ENCODE measurements at regions not wholly inside any gene's neighbourhood (a gene's known extent, or its start where the extent isn't known, plus 50 kb on each side); places are given as distances from the start of the nearest gene placed in this dataset.

DNA sequence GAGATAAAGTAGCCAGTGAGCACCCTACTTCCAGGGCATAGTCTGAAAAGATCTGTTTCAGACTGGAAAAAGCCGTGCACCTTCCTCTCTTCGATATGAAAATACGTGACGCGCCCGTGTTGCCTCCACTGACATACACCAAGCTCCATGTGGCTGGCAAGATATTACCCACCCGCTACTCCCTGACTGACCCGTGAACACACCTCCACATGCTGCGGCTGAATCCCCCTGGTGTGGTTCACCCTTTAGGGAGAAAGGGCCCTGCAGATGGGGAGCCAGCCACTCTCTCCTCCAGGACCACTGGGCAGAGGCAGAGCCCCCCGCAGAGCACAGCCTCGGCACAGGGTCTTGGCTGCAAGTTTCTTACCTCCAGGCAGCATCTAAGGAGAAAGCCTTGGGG is 245.0 kb downstream of the BRD1 start:
- no peak for FAIRE-seq

DNA sequence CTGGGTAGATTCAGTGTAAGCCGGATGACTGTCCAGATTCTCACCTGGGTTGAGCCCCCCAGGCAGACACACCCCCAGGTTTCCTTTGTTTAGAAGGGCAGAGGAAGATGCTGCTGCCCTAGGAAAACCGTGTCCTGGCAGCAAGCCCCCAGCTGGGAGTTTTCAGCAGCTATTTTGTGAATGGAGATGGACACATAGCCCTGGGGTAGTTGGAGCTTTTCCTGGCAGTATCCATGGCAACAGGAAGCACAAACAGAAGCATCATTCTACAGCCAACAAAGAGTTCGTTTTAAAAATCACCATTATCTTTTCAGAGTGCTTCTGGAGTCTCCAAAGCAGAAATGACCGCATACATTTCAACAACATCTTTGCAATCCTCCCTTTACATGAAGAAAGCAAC is 245.5 kb downstream of the BRD1 start:
- FAIRE-seq = no peak

DNA sequence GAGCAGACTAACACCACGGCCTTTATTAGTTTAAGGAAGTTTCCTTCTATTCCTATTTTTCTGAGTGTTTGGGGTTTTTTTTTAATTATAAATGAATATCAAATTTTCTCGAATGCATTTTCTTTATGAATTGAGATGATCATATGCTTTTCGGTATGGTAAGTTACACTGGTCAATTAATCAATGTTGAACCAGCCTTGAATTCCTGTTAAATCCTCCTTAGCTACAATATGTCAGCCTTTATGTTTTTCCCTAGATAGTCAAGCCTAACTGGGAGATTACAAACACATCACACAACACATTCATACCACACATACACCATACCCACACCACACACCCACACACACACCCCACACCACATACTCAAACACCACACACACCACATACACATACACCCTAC is 247.6 kb downstream of the BRD1 start:
- FAIRE-seq = no peak

DNA sequence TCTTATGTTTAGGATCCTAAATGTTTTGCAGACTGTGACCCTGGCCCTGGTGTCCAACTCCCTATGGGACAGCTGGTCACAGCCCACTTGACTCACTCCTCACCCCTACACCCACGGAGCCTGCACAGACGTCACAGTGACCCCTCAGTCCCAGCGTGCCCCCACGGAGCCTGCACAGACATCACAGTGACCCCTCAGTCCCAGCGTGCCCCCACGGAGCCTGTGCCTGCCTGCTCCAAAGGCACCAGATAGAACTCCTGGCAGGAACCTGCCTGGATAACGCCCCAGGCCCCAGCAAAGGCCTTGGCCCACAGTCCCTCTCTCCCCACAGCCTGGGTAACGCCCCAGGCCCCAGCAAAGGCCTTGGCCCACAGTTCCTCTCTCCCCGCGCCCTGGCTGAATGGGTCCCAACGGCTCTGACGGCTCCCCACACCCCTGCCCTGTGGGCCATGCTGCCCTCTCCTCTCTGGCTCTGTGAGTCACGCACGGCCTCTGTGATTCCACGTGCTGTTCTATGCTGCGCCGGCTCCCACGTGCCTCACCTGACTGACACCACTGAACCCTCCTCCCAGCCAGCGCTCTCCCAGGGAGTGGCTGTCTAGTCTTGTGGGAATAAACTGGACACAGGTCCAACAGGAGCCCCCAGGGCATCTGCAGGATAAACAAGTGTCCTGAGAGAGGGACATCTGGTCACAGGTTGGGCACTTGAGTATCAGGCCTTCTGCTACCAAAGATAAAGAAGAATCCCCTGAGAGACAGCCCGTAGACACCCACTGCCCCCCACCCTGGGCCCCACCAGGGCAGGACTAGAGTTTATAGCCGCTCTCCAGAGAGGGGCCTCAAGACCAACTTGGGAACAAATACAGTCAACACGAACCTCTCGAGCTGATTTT is 250.3 kb downstream of the BRD1 start:
- FAIRE-seq = no peak

DNA sequence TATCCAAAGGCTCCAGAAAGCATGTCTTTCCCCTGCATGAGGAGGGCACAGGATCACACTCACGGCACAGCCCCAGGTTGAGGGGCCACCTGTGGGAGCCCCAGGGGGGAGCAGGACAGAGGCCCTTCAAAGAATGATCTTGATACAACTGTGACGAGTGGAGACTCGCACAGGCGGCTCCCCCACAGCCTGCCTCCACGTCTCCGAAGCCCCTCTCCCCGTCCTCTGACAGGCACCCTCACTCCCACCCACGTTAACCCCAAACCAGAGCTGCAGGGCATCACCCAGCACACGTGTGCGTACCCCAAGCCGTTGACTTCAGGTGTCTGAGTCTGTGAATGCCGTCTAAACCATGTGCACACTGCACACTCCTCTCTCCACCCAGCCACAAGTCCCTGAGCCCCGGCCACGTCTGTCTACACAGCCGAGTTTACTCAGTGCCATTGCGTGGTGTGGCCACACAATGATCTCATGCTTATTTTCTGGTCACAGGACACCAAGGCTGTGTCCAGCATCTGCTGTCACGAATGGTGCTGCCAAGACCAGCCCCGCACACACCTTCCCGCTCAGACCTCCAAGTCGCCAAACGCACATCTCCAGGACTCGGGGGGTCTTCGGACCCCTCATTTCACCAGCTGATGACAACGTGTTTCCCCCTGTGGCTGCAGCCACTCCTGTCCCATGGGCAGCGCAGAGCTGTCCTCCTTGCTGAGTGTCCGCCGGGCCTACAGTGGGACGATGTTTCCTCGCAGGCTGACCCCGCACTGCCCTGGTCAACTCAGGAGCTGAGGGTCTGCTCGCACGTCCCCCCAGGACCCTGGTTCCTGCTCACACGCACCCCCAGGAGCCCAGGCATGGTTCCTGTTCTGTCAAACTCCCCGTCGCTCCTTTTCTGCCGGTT is 251.2 kb downstream of the BRD1 start:
- no peak for FAIRE-seq

DNA sequence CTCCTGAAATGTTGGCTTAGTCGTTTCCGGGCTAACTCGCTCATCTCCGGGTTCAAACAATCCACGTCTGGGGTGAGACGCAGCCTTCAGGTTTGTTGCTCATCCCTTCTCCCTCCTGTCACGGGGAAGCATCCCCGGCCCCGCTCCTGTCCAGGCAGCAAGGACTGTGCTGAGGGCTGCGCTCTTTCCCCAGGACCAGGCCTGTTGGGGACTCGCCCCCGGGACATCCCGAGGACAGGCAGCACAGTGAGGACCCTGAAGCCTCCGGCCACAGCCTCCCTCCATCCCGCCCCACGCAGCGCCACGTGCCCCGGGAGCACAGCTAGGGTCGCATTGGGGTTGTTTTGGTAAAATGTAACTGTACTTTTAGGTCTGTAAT is 252.0 kb downstream of the BRD1 start:
- FAIRE-seq = no peak

DNA sequence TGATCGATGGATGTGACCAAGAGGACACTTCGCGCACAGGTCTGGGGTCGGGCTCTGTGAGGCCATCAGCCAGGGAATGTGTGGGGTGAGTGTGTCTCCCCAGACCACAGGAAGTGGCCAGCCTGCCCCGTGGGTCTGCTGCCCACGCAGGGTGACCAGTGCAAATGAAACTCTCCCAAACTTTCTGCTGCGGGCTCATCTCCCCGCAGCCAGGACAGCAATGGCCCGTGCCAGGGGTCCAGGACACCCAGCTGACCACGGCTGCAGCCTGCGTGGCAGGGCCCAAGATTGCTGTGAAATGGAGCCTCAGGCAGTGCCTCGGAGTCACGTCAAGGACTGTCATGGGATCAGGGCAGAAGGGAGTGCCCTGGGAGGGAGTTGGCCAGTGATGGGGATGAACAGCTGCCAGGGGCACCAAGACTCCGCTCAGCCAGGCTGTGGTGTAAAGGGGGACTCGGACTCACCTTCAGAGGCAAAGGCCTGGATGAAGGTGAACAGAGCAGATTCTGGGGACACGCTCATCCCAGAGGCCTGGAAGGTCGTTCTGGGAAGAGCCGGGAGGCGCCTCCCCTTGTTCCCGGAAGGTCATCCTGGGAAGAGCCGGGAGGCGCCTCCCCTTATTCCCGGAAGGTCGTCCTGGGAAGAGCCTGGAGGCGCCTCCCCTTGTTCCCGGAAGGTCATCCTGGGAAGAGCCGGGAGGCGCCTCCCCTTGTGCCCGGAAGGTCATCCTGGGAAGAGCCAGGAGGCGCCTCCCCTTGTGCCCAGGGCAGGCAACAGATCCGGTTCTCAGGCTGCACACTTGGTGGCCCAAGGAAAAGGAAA is 252.6 kb downstream of the BRD1 start:
- FAIRE-seq = no peak

DNA sequence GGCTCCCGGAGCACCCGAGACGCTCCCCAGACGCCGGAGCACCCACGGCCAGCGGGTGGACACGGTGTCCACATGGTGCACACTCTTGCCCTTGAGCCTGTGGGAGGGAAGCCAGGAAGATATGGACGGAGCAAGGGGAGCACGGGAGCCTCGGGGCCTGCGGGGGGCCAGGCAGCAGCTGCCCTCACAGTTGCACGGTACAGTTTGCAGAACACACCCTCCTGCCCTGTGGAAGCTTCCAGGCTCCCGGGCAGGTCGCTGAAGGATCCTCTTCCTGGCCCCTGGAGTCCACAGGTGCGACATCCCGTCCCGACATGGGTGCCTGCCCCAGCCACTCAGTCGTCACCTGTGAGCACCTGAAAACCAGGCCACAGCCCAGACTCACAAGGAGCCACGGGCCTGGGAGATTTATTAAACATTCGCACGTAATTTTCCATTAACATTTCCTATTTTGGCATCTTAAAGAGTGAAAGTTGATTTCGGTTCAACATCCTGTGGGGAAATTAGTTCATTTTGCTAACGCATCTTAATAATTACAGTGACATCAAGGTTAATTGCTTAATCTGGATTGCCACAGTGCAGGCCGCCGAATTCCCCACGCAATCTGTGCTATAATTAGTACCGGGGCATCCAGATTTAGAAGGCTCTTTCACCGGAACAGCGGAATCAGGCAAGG is 253.3 kb downstream of the BRD1 start:
- no peak for FAIRE-seq

DNA sequence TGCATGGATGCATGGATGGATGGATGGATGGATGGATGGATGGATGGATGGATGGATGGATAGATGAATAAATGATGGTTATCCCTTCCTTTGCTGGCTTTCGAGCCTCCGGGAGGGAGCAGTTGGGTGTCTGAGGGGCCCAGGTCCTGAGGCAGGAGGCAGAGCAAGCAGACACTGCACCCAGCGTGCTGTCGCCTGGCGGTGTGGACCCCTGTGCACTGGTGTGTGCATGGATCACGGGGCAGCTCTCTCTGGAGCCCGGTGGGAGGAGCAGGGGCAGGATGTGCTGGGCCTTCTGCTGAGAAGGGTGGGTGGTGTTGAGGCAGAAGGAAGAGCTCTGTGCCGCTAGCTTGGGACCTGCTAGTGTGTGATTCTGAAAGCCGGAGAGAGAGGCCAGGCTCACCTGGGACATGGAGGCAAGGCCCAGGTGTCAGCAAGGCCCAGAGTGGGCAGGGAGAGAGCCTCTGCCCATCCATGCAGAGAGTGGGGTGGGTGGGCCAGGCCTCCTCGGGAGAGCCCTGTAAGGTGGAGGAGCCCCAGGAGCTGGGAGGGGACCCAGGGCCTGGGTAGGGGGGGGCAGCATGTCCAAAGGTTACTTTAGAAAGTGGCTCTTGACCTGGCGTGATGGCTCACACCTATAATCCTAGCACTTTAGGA is 254.4 kb downstream of the BRD1 start:
- no peak for FAIRE-seq

DNA sequence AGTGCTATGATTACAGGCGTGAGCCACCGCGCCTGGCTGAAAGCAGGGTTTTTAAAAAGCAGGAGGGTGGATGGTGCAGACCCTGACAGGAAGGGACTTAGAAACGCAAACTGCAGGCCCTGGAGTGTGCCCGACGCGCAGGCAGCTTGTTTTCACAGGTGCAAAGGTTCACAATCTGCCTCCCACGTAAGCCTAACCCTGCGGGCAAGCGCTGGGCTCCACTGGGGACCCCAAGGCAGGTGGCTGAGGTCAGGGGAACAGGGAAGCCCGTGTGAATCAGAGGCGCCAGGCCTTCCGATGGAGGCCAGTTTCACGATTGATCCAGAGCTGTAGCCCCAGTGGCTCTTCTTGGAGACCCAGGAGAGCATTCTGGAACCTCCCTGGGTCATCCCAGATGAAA is 256.3 kb downstream of the BRD1 start:
- no peak for FAIRE-seq

DNA sequence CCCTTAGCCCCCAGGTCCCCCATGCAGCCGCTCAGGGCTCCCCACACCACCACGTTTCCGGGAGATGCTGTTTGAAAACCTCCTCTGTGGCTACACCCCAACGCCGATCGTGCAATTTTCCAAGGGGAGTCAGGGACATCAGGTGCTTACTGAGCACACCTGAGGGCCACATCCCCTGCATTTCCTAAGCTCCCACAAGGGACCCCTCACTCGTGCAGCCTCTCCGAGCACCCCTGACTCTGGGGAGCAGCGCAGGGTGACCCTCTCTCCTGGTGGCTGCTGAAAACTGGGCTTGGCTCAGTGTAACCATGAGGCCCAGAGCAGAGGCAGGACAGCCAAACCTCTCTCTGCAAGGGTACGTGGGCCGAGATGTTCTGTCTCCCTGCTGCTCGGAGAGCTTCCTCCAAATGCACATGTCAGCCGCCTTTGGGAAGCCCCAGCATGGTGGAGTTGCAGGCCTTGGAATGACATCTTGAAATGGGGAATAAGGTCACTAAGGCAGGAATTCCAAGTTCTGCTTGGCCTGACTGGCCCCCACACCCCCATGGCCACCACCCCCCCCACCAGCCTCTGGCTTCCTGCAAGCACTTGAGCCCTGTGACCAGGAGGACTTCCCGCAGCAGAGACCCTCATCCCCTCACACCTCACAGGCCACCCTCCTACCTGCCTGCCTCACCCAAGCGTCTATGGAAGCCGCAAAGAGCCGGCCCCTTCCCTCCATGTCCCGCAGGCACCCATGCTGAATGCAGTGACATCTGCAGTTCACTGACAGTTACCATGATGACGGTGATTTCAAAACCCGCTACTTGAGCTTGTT is 257.4 kb downstream of the BRD1 start:
- no peak for FAIRE-seq

DNA sequence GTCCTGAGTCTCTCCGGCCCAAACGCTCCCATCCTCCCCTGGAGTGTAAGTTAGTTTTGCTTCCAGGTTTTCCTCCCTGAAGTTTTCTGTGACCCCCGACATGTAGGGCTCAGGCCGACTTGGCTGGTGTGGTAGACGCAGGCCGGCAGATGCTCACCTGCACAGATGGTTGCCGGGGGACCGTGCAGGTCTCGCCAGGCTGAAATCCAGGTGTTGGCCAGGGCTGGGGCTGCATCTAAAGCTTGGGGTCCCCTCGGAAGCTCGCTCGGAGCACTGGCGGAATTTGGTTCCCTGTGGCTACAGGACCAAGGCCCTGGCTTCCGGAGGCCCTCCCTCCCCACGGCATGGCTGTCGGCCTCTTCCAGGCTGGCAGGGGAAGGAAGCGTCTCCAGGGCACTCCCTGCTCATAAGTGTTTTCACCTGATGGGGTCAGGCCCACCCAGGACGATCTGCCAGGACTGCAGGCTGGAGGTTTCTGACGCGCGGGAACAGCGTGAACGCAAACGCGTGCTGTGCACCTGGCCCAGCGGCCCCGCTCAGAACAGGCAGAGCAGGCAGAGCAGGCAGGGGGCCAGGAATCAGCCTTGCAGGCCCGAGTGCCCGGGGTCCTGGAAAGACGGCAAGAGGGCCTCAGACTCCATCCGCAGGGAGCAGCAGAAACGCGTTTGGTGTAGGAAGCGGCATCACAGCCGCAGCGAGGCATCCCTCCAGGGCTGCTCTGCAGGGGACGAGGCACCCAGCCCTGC is 258.2 kb downstream of the BRD1 start:
- FAIRE-seq = no peak

DNA sequence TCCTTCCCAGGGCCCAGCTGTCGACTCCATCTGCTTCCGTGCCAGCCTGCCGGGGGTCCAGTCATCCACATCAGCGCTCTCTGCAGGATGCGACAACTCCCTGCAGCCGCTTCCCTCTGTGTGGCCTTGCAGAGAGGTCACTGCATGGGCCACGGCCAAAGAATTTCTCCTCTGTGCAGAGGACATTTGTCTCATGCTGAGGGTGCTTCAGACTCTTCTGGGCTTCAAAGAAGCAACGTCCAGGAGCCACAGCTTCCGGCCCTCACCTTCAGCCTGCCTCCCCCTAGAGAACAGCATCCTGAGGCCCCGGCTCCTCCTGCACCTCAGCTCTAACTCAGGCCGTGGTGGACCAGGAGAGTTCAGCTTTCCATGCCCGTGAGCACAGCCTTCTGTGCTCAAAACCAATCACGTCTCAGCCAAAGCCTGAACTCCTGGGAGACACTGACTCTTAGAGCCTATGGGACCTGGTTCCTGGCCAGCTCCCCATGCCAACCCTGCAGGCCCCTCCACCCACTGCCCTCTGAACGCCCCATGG is 258.9 kb downstream of the BRD1 start:
- no peak for FAIRE-seq

DNA sequence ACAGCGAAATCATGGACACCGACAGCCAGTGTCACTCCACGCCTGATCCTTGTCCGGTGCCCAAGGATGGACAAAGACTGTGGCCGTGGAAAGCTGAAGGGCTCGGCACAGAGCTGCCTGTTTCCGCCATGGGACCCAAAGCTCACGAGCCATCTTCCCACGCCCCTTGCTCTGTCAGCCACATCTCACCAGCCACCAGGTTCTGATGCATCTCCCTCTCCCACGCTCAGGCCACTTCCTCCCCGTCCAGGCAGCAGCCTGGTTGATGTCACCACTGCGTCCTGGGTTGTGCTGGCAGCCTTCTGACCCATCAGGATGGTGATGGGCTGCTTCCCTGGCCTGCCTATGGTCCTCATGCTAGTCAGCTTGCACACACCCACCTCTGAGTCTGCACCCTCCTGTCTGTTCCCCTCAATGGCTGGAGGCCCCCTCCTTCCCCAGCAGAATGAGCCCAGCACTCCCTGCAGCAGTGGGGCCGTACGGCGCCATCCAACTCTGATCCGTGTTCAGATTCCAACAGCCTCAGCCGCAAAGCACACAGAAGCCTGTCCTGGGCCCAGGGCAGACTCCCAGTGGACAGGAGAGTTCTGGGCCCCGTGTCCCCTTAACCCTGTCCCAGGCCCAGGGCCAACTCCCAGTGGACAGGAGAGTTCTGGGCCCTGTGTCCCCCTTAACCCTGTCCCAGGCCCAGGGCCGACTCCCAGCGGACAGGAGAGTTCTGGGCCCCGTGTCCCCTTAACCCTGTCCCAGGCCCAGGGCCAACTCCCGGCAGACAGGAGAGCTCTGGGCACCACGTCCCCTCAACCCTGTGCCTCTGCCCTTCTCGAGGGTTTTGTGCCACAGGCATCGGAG is 259.5 kb downstream of the BRD1 start:
- no peak for FAIRE-seq

DNA sequence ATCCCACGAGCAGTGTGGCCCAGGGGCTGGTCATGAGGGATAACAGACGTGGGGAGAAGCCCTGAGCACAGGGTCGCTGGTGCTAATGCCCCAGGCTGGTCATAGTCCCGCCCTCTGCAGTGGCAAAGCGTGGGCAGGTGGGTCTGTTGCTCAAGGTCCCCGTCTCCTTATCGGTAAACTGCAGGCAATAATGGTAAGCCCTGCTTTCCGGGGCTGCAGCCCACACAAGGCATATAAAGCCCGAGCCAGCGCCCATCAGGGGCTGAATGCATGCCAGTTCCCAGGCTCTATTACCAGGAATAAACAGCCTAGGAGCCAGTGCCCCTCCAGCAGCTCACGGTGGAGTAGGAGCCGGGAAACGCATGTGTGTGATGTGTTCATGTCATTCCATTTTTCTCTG is 261.0 kb downstream of the BRD1 start:
- FAIRE-seq = no peak

DNA sequence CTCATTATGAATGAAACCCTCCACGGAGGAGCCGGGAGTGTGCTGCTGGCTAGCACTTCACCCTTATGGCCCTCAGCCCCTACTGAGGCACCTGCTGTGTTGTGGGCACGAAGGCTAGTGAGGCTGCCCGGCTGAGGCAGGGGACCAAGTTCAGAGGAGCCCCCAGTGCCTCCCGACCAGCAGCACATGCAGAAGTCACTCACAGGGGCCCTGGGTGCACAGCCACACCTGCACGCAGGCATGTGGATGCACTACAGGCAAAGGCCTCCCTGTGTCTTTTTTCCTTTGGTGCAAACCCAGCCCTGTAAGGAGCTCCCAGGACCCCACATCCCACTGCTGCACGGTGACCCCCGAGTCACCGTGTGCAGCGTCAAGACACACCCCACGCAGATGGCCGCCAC is 261.5 kb downstream of the BRD1 start:
- FAIRE-seq = no peak

DNA sequence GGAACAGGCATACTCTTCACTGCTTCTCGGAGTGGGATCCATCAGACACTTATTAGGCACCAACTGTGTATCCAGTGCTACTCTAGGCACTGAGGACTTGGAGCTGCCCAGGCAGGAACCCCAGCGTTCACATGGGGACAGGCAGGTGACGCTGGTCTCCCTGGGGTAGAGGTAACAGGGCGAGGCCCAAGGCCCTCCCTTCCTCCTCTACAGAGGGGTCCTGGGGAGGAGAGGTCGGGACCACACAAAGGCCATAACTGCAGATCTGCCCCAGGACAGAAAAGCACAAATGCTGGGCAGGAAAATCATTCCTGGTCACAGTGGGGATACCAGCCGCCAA is 262.2 kb downstream of the BRD1 start:
- FAIRE-seq = no peak

DNA sequence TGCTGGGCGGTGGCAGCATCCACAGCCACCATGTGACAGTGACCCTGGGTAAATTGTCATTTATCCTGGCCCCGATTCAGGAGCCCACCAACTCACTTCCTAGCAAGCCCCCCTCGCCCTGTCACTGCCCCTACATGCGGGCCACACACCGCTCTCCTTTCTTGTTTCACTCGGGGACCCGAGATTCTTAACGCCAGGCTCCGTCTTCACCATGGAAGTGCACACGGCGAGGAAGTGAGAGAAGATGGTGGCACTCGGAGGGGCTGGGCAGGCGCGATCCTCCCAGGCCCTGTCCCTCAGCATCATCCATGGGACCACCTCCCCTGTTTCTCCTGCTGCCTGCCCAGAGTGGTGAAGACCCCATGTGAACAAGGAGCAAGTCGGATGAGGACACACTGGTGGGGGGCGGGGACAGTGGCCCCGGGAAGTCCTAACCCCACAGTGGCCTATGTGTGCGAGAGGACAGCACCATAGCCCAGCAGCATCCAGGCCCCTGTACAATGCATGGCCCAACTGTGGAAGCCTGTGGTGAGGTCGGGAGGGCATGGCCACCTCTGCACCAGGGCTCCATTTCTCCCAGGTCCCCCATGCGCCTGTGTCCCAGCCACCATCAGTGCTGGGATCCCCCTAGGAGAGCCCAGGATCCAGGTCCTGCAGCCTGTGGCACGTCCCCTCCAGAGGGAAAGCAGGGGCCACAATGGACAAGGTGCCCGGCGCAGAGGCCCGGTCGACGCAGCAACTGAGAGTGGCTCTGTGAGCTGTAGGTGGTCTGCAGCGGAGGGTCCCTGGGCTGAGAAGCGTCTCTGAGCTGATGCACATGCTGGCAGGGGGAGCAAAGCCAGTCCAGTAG is 262.8 kb downstream of the BRD1 start:
- FAIRE-seq = no peak
